ENCODE measurements at regions not wholly inside any gene's neighbourhood (a gene's known extent, or its start where the extent isn't known, plus 50 kb on each side); places are given as distances from the start of the nearest gene placed in this dataset.

DNA sequence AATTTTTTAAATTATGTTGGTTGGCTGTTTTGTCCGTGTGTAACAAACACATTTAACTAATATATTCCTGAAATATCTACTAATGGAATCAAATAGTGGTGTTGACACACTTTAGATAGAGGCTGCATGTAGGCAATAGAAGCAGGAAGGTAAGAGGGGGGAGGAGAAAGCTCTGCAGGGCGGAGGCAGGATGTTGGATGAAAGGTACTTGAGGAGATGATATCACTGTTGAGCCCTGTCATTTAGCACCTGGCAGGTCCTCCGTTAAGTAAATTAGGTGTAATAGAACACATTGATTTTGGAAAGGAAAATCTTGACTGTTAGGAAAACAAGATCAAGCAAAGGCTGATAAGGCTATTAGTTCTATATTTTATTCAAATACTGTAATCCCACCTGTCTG is 618.7 kb downstream of the PKHD1 start:
- H3K9me3 ChIP-seq (ENCODE audit: low read length): no peaks in the 10 kb centered on the region
- TF ChIP-seq FOXA1 (IDR thresholded peaks at IDR 0.05): no peak
- no peak for TF ChIP-seq FOXA1 (CRISPR knock-in tag; IDR thresholded peaks at IDR 0.05)
- TF ChIP-seq, protein P1, sequence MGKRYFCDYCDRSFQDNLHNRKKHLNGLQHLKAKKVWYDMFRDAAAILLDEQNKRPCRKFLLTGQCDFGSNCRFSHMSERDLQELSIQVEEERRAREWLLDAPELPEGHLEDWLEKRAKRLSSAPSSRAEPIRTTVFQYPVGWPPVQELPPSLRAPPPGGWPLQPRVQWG (CRISPR knock-in tag; IDR thresholded peaks at IDR 0.05; ENCODE audit: borderline replicate concordance, low read depth): no peak
- no peak for TF ChIP-seq ZKSCAN1 (IDR thresholded peaks at IDR 0.05; ENCODE audit: low read length)
- TF ChIP-seq, protein P2, sequence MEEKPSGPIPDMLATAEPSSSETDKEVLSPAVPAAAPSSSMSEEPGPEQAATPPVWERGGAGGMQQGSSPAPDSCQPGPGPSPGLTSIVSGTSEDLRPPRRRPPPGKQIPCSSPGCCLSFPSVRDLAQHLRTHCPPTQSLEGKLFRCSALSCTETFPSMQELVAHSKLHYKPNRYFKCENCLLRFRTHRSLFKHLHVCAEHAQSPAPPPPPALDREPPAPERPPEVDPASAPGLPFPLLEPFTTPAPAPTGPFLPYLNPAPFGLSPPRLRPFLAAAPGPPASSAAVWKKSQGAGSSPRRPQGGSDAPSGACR (CRISPR knock-in tag; IDR thresholded peaks at IDR 0.05): no peak
- no peak for TF ChIP-seq MTA1 (CRISPR knock-in tag; IDR thresholded peaks at IDR 0.05; ENCODE audit: borderline replicate concordance)
- no peak for FAIRE-seq
- ChIA-PET CTCF (ENCODE audit: low intra/inter-chr PET ratio, low total read pairs) (no interaction called here), POLR2A (no interaction called here)
- H3K27me3 ChIP-seq (ENCODE audit: control insufficient read depth in 1 of 2, insufficient read depth in 2 of 2, low read length in 2 of 2): no peaks in the 10 kb centered on the region
- no peaks in the 10 kb centered on the region for H4K20me1 ChIP-seq (ENCODE audit: insufficient read depth, low read length)
- no peak for ATAC-seq
- intact Hi-C loops (cut with micrococcal nuclease; ENCODE audit: unreplicated experiment): no loop called here
- 22% methylated on average over 3 of the region's 3 CpGs for WGBS (ENCODE audit: low lambda C conversion rate)
- H3K4me3 ChIP-seq (replicated peaks in 1 of 3; ENCODE audit: insufficient read depth in 1 of 3, low read depth in 2 of 3, low read length in 3 of 3): no peak overlapping the region
- no peaks in the 10 kb centered on the region for H3K36me3 ChIP-seq (replicated peaks in 1 of 2; ENCODE audit: control insufficient read depth in 1 of 2, insufficient read depth in 2 of 2, low read length in 2 of 2)
- in situ Hi-C loops (cut with HindIII; ENCODE audit: extremely low pct_ligation_motif_present, low pct_unique_long_range_greater_than_20kb): no loop called here
- H3K4me1 ChIP-seq (ENCODE audit: insufficient read depth, low read length): no peaks in the 10 kb centered on the region
- no peak for DNase-seq (ENCODE audit: low spot score)
- BruUV-seq (replicated peaks): no TSS peak
- H3K9ac ChIP-seq (ENCODE audit: insufficient read depth, low read depth, low read length): no peak overlapping the region
- no peak overlapping the region for H3K27ac ChIP-seq (ENCODE audit: extremely low read length, insufficient read depth, low read length)
- no peak overlapping the region for H3K4me2 ChIP-seq (ENCODE audit: low read depth, low read length)
- no peak overlapping the region for H2AFZ ChIP-seq (ENCODE audit: low read length)
- no peaks in the 10 kb centered on the region for H3K79me2 ChIP-seq (ENCODE audit: insufficient read depth, low read length)

DNA sequence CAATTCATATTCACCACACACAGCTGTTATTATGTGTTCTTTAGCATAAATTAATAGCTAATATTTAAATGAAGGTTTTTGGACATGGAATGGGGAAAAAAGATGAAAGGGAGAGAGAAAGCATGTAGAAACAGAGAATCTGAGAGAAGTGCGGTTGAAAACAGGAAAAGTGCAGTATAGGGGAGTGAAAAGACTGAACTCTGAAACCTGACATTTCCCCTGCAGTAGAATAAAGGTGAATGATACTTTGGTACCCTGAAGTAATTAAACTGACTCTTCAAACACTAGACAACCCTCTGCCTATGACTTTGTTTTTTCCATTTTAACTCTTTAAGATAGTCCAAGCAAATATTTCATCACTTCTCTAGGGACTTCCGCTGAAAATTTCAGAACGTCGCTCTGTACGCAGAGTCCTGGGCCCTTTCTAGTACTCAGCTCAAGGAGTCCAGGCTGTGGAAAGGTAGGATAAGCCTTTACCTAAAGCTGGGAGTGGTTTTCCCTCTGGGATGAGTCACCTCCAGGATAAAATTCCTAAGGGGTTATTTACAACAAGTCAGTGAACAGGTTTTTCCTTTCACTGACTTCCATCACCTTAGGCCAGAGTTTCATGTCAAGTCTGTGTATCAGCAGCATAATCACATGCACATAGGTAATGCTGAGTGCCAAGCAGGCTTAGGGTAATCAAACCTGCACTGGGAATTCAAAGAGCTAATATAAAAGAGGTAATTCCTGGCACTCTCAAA is 614.5 kb downstream of the PKHD1 start:
- Histone ChIP-seq H3K36me3 (replicated peaks in 1 of 2; ENCODE audit: control insufficient read depth in 1 of 2, insufficient read depth in 2 of 2, low read length in 2 of 2) (no peaks in the 10 kb centered on the region), H3K9ac (ENCODE audit: insufficient read depth, low read depth, low read length) (no peak overlapping the region), H4K20me1 (ENCODE audit: insufficient read depth, low read length) (no peaks in the 10 kb centered on the region), H3K27me3 (ENCODE audit: control insufficient read depth in 1 of 2, insufficient read depth in 2 of 2, low read length in 2 of 2) (no peaks in the 10 kb centered on the region), H3K4me3 (replicated peaks in 1 of 3; ENCODE audit: insufficient read depth in 1 of 3, low read depth in 2 of 3, low read length in 3 of 3) (no peak overlapping the region), H3K79me2 (ENCODE audit: insufficient read depth, low read length) (no peaks in the 10 kb centered on the region), H3K9me3 (ENCODE audit: low read length) (no peaks in the 10 kb centered on the region), H2AFZ (ENCODE audit: low read length) (no peak overlapping the region), H3K4me1 (ENCODE audit: insufficient read depth, low read length) (no peaks in the 10 kb centered on the region), H3K4me2 (ENCODE audit: low read depth, low read length) (no peak overlapping the region), H3K27ac (ENCODE audit: extremely low read length, insufficient read depth, low read length) (no peak overlapping the region)
- ChIA-PET POLR2A (no interaction called here), CTCF (ENCODE audit: low intra/inter-chr PET ratio, low total read pairs) (no interaction called here)
- in situ Hi-C loops (cut with HindIII; ENCODE audit: extremely low pct_ligation_motif_present, low pct_unique_long_range_greater_than_20kb): no loop called here
- no peak for ATAC-seq
- no peak for TF ChIP-seq POLR2AphosphoS5 (IDR thresholded peaks at IDR 0.05; ENCODE audit: low read depth, low read length)
- TF ChIP-seq ZFY (CRISPR knock-in tag; IDR thresholded peaks at IDR 0.05): no peak
- no peak for TF ChIP-seq TP53 (CRISPR knock-in tag; conservative IDR thresholded peaks at IDR 0.05)
- TF ChIP-seq, protein P3, sequence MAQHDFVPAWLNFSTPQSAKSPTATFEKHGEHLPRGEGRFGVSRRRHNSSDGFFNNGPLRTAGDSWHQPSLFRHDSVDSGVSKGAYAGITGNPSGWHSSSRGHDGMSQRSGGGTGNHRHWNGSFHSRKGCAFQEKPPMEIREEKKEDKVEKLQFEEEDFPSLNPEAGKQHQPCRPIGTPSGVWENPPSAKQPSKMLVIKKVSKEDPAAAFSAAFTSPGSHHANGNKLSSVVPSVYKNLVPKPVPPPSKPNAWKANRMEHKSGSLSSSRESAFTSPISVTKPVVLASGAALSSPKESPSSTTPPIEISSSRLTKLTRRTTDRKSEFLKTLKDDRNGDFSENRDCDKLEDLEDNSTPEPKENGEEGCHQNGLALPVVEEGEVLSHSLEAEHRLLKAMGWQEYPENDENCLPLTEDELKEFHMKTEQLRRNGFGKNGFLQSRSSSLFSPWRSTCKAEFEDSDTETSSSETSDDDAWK (CRISPR knock-in tag; IDR thresholded peaks at IDR 0.05): no peak
- no peak for TF ChIP-seq HOXA7 (CRISPR knock-in tag; IDR thresholded peaks at IDR 0.05)
- TF ChIP-seq ZNF275 (CRISPR knock-in tag; IDR thresholded peaks at IDR 0.05; ENCODE audit: borderline replicate concordance): no peak
- intact Hi-C loops (cut with micrococcal nuclease; ENCODE audit: unreplicated experiment): no loop called here
- 31% methylated on average over 5 of the region's 5 CpGs for WGBS (ENCODE audit: low lambda C conversion rate)
- FAIRE-seq: no peak
- BruUV-seq (replicated peaks): no TSS peak
- DNase-seq (ENCODE audit: low spot score): no peak
